CD4-positive, alpha-beta T cell (primary cell): ENCODE measurements at regions not wholly inside any gene's neighbourhood (a gene's known extent, or its start where the extent isn't known, plus 50 kb on each side); places are given as distances from the start of the nearest gene placed in this dataset.
A peak's percentile ranks its signal among the peaks of the same experiment; 100 is the strongest.

ENCODE experiments used
- ATAC-seq: fragments of 200-7000 bp; cut with Tn5 transposase; one replicate; pipeline ENCODE4 v1.10.0; 2022; ENCODE audit warnings: mild to moderate bottlenecking; ENCODE audit not compliant: poor library complexity
- CTCF ChIA-PET: fragments of 350-600 bp; sonication (Branson Sonifier 250); formaldehyde crosslinking; loops from one replicate; lab custom pipeline; 2021; ENCODE audit warnings: antibody characterized with exemption, inconsistent platforms; lab: Charles Lee
- POLR2A ChIA-PET: fragments of 350-600 bp; sonication (Branson Sonifier 250); formaldehyde crosslinking; loops from one replicate; lab custom pipeline; 2021; ENCODE audit warnings: antibody characterized with exemption, inconsistent platforms; lab: Charles Lee
- DNase-seq, 14 experiments: peaks; one replicate each; pipeline ENCODE4 v3.0.0-alpha.2; 2013 to 2020; ENCODE audit warnings: mixed read lengths in 2 of 14
- H3K27ac ChIP-seq, 2 donors: one replicate each; pipeline versions ENCODE4 v1.5.1 to v1.7.0; 2013; ENCODE audit warnings: low read length in 2 of 2, low read depth in 1 of 2, mild to moderate bottlenecking in 1 of 2
- H3K27me3 ChIP-seq, 2 experiments: 1 replicate in 1 of 2; 2 replicates in 1 of 2; pipeline versions ENCODE4 v1.6.1 to v1.7.0; 2013; ENCODE audit warnings: low read length in 2 of 2, control low read depth in 1 of 2, mild to moderate bottlenecking in 1 of 2, moderate library complexity in 1 of 2; ENCODE audit not compliant: insufficient read depth in 2 of 2, control insufficient read depth in 1 of 2
- H3K36me3 ChIP-seq: one replicate; pipeline ENCODE4 v1.6.1; 2013; ENCODE audit warnings: low read length, control low read depth; ENCODE audit not compliant: insufficient read depth
- H3K4me1 ChIP-seq: one replicate; pipeline ENCODE4 v1.6.1; 2013; ENCODE audit warnings: low read length, control low read depth; ENCODE audit not compliant: insufficient read depth
- H3K4me3 ChIP-seq: one replicate; pipeline ENCODE4 v1.5.1; 2013; ENCODE audit warnings: mild to moderate bottlenecking, low read length, moderate library complexity
- H3K9me3 ChIP-seq, 2 experiments: 1 replicate in 1 of 2; 2 replicates in 1 of 2; pipeline versions ENCODE4 v1.6.1 to v1.7.0; 2013; ENCODE audit warnings: low read length in 2 of 2, mild to moderate bottlenecking in 2 of 2, control low read depth in 1 of 2, moderate library complexity in 1 of 2; ENCODE audit not compliant: control insufficient read depth in 1 of 2, insufficient read depth in 1 of 2
- H3K27ac Mint-ChIP-seq: one replicate; pipeline ENCODE4 v1.8.0; 2020; ENCODE audit warnings: mixed read lengths
- H3K27me3 Mint-ChIP-seq: one replicate; pipeline ENCODE4 v1.8.0; 2021; ENCODE audit warnings: mixed read lengths
- H3K36me3 Mint-ChIP-seq: one replicate; pipeline ENCODE4 v1.8.0; 2021; ENCODE audit warnings: low read depth, mixed read lengths
- H3K4me1 Mint-ChIP-seq: one replicate; pipeline ENCODE4 v1.8.0; 2021; ENCODE audit warnings: low read depth, mixed read lengths
- H3K4me3 Mint-ChIP-seq: one replicate; pipeline ENCODE4 v1.8.0; 2020; ENCODE audit warnings: mild to moderate bottlenecking, mixed read lengths
- H3K9me3 Mint-ChIP-seq: one replicate; pipeline ENCODE4 v1.8.0; 2020; ENCODE audit warnings: mixed read lengths
- intact Hi-C, 2 experiments: fragments of 100-400 bp; cut with DNase I in 1 of 2; cut with micrococcal nuclease in 1 of 2; formaldehyde crosslinking; loops; one replicate each; pipeline versions ENCODE4 v1.15.1 to v1.9.0; 2023 to 2025; cut with DNase I, micrococcal nuclease
- TF ChIP-seq, protein P1 (sequence below): fragments of 200-600 bp; IDR thresholded peaks from one replicate; pipeline ENCODE4 v1.8.0; 2022; ENCODE audit warnings: antibody characterized with exemption, mild to moderate bottlenecking

DNA sequence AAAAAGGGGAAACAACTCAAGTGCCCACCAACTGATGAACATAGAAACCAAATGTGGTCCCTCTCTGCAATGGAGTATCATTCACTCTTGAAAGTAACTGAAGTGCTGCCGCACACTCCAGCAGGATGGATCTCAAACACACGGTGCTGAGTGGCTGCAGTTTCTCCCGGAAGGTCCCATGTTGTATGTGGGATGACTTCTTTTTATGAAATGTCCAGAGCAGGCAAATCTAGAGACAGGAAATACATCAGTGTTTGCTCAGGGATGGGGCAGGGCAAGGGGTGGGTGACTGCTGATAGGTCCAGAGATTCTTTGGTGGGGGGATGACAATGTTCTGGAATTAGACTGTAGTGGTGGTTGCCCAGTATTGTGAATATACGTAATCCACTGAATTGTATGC is 89.9 kb upstream of the ADAMTS2 start:
- no peaks in the 10 kb centered on the region for H3K36me3 Mint-ChIP-seq
- no peak for DNase-seq
- peaks cover 12% of the 10 kb centered on the region for H3K27me3 Mint-ChIP-seq
- H3K27ac ChIP-seq: no peak overlapping the region
- H3K27me3 ChIP-seq: no peaks in the 10 kb centered on the region
- intact Hi-C loops: no loop called here
- TF ChIP-seq, protein P1, sequence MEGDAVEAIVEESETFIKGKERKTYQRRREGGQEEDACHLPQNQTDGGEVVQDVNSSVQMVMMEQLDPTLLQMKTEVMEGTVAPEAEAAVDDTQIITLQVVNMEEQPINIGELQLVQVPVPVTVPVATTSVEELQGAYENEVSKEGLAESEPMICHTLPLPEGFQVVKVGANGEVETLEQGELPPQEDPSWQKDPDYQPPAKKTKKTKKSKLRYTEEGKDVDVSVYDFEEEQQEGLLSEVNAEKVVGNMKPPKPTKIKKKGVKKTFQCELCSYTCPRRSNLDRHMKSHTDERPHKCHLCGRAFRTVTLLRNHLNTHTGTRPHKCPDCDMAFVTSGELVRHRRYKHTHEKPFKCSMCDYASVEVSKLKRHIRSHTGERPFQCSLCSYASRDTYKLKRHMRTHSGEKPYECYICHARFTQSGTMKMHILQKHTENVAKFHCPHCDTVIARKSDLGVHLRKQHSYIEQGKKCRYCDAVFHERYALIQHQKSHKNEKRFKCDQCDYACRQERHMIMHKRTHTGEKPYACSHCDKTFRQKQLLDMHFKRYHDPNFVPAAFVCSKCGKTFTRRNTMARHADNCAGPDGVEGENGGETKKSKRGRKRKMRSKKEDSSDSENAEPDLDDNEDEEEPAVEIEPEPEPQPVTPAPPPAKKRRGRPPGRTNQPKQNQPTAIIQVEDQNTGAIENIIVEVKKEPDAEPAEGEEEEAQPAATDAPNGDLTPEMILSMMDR: no peak
- no peak overlapping the region for H3K4me3 ChIP-seq
- H3K4me1 Mint-ChIP-seq: no peaks in the 10 kb centered on the region
- peaks cover 5% of the 10 kb centered on the region for H3K9me3 Mint-ChIP-seq
- peaks cover 0 to 31% of the 10 kb centered on the region in 2 experiments for H3K9me3 ChIP-seq
- ChIA-PET CTCF (no interaction called here), POLR2A (no interaction called here)
- no peaks in the 10 kb centered on the region for H3K36me3 ChIP-seq
- no peaks in the 10 kb centered on the region for H3K4me1 ChIP-seq
- no peak overlapping the region for H3K27ac Mint-ChIP-seq
- ATAC-seq: no peak
- no peak overlapping the region for H3K4me3 Mint-ChIP-seq

GRCh38 chr5:179432547-179432946 is 87.3 kb upstream of the ADAMTS2 start:
- H3K27ac ChIP-seq: no peak overlapping the region
- H3K9me3 ChIP-seq: peaks cover 0 to 25% of the 10 kb centered on the region in 2 experiments
- H3K4me1 Mint-ChIP-seq: no peaks in the 10 kb centered on the region
- no peak overlapping the region for H3K4me3 Mint-ChIP-seq
- no peaks in the 10 kb centered on the region for H3K36me3 ChIP-seq
- H3K27ac Mint-ChIP-seq: no peak overlapping the region
- H3K27me3 Mint-ChIP-seq: peaks cover 12% of the 10 kb centered on the region
- no peak overlapping the region for H3K4me3 ChIP-seq
- peaks cover 5% of the 10 kb centered on the region for H3K9me3 Mint-ChIP-seq
- CTCF ChIA-PET: no interaction called here
- ATAC-seq (no peak), DNase-seq (peak in 1 of 14 experiments; percentile 16)
- no peaks in the 10 kb centered on the region for H3K36me3 Mint-ChIP-seq
- TF ChIP-seq, protein P1: no peak
- no peaks in the 10 kb centered on the region for H3K27me3 ChIP-seq
- H3K4me1 ChIP-seq: no peaks in the 10 kb centered on the region
- intact Hi-C loops: no loop called here
- POLR2A ChIA-PET: no interaction called here

- DNase-seq: no peak
- no peak overlapping the region for H3K4me3 ChIP-seq
- no peak overlapping the region for H3K27ac ChIP-seq
- no peak overlapping the region for H3K4me3 Mint-ChIP-seq
- no peaks in the 10 kb centered on the region for H3K4me1 ChIP-seq
- H3K4me1 Mint-ChIP-seq: no peaks in the 10 kb centered on the region
- TF ChIP-seq, protein P1: no peak
- no peaks in the 10 kb centered on the region for H3K36me3 Mint-ChIP-seq
- peaks cover 5% of the 10 kb centered on the region for H3K9me3 Mint-ChIP-seq
- peaks cover 12% of the 10 kb centered on the region for H3K27me3 Mint-ChIP-seq
- ChIA-PET CTCF (no interaction called here), POLR2A (no interaction called here)
- no peak for ATAC-seq
- H3K27ac Mint-ChIP-seq: no peak overlapping the region
- H3K9me3 ChIP-seq: peaks cover 0 to 23% of the 10 kb centered on the region in 2 experiments
- intact Hi-C loops: no loop called here
- H3K27me3 ChIP-seq: no peaks in the 10 kb centered on the region
- no peaks in the 10 kb centered on the region for H3K36me3 ChIP-seq
Measured at GRCh38 chr5:179431221-179431824, 86.1 kb upstream of the ADAMTS2 start.
